ENCODE measurements at regions not wholly inside any gene's neighbourhood (a gene's known extent, or its start where the extent isn't known, plus 50 kb on each side); places are given as distances from the start of the nearest gene placed in this dataset.

DNA sequence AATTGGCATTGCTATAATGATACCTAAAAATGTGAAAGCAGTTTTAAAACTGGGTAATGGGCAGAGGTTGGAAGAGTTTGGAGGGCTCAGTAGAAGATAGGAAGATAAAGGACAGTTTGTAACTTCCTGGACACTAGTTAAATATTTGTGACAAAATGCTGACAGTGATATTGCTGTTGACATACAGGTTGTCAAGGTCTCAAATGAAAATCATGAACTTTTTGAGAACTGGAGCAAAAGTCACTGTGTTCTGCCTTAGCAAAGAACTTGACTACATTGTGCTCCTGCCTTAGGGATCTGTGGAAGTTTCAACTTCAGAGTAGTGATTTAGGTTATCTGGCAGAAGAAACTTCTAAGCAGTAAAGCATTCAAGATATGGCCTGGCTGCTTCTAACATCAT is 113.7 kb upstream of the CD96 start:
- BruUV-seq (replicated peaks) = no TSS peak
- Histone ChIP-seq H3K4me1 (replicated peaks in 1 of 2; ENCODE audit: control insufficient read depth in 2 of 2, insufficient read depth in 2 of 2, low read length in 2 of 2) (no peaks in the 10 kb centered on the region), H3K27ac (ENCODE audit: extremely low read depth, low read depth, low read length) (no peak overlapping the region), H3K27me3 (ENCODE audit: control insufficient read depth in 2 of 2, insufficient read depth in 2 of 2, low read length in 2 of 2) (no peaks in the 10 kb centered on the region), H4K20me1 (replicated peaks; ENCODE audit: control insufficient read depth, insufficient read depth, low read length) (no peaks in the 10 kb centered on the region), H3K9ac (ENCODE audit: insufficient read depth in 1 of 2, low read depth in 2 of 2, low read length in 2 of 2) (no peak overlapping the region), H3K9me3 (replicated peaks; ENCODE audit: control insufficient read depth, insufficient read depth, low read depth, low read length) (no peaks in the 10 kb centered on the region), H3K9me1 (ENCODE audit: control insufficient read depth, insufficient read depth, low read length) (no peaks in the 10 kb centered on the region), H3K36me3 (ENCODE audit: control insufficient read depth, insufficient read depth, low read length) (no peaks in the 10 kb centered on the region), H3K4me2 (ENCODE audit: insufficient read depth, low read length) (no peak overlapping the region), H2AFZ (ENCODE audit: low read depth, low read length) (no peak overlapping the region), H3K4me3 (no peak overlapping the region), H3K79me2 (ENCODE audit: control insufficient read depth, insufficient read depth, low read length) (no peaks in the 10 kb centered on the region)
- ChIA-PET CTCF (ENCODE audit: low intra/inter-chr PET ratio) (no interaction called here), POLR2A (no interaction called here)
- intact Hi-C loops (cut with micrococcal nuclease) = no loop called here
- TF ChIP-seq, protein P1, sequence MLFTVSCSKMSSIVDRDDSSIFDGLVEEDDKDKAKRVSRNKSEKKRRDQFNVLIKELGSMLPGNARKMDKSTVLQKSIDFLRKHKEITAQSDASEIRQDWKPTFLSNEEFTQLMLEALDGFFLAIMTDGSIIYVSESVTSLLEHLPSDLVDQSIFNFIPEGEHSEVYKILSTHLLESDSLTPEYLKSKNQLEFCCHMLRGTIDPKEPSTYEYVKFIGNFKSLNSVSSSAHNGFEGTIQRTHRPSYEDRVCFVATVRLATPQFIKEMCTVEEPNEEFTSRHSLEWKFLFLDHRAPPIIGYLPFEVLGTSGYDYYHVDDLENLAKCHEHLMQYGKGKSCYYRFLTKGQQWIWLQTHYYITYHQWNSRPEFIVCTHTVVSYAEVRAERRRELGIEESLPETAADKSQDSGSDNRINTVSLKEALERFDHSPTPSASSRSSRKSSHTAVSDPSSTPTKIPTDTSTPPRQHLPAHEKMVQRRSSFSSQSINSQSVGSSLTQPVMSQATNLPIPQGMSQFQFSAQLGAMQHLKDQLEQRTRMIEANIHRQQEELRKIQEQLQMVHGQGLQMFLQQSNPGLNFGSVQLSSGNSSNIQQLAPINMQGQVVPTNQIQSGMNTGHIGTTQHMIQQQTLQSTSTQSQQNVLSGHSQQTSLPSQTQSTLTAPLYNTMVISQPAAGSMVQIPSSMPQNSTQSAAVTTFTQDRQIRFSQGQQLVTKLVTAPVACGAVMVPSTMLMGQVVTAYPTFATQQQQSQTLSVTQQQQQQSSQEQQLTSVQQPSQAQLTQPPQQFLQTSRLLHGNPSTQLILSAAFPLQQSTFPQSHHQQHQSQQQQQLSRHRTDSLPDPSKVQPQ (CRISPR knock-in tag; IDR thresholded peaks at IDR 0.05; ENCODE audit: borderline replicate concordance) = no peak
- TF ChIP-seq, protein P2, sequence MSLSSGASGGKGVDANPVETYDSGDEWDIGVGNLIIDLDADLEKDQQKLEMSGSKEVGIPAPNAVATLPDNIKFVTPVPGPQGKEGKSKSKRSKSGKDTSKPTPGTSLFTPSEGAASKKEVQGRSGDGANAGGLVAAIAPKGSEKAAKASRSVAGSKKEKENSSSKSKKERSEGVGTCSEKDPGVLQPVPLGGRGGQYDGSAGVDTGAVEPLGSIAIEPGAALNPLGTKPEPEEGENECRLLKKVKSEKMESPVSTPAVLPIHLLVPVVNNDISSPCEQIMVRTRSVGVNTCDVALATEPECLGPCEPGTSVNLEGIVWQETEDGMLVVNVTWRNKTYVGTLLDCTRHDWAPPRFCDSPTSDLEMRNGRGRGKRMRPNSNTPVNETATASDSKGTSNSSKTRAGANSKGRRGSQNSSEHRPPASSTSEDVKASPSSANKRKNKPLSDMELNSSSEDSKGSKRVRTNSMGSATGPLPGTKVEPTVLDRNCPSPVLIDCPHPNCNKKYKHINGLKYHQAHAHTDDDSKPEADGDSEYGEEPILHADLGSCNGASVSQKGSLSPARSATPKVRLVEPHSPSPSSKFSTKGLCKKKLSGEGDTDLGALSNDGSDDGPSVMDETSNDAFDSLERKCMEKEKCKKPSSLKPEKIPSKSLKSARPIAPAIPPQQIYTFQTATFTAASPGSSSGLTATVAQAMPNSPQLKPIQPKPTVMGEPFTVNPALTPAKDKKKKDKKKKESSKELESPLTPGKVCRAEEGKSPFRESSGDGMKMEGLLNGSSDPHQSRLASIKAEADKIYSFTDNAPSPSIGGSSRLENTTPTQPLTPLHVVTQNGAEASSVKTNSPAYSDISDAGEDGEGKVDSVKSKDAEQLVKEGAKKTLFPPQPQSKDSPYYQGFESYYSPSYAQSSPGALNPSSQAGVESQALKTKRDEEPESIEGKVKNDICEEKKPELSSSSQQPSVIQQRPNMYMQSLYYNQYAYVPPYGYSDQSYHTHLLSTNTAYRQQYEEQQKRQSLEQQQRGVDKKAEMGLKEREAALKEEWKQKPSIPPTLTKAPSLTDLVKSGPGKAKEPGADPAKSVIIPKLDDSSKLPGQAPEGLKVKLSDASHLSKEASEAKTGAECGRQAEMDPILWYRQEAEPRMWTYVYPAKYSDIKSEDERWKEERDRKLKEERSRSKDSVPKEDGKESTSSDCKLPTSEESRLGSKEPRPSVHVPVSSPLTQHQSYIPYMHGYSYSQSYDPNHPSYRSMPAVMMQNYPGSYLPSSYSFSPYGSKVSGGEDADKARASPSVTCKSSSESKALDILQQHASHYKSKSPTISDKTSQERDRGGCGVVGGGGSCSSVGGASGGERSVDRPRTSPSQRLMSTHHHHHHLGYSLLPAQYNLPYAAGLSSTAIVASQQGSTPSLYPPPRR (CRISPR knock-in tag; IDR thresholded peaks at IDR 0.05; ENCODE audit: borderline replicate concordance) = no peak
- TF ChIP-seq ZKSCAN3 (CRISPR knock-in tag; IDR thresholded peaks at IDR 0.05) = no peak
- no peak for TF ChIP-seq MTF1 (CRISPR knock-in tag; IDR thresholded peaks at IDR 0.05; ENCODE audit: borderline replicate concordance)
- no peak for TF ChIP-seq RUNX1 (IDR thresholded peaks at IDR 0.05; ENCODE audit: low read depth)
- no peak for TF ChIP-seq NR2C1 (IDR thresholded peaks at IDR 0.05)
- TF ChIP-seq NR2C1 (tag; IDR thresholded peaks at IDR 0.05) = no peak
- DNase-seq (ENCODE audit: extremely low read depth in 1 of 4, low spot score in 3 of 4) = no peak
- in situ Hi-C loops (cut with MboI) = no loop called here
- no peak for ATAC-seq
- FAIRE-seq = no peak
